ENCODE measurements at regions not wholly inside any gene's neighbourhood (a gene's known extent, or its start where the extent isn't known, plus 50 kb on each side); places are given as distances from the start of the nearest gene placed in this dataset.

- TF ChIP-seq CTCF (conservative IDR thresholded peaks at IDR 0.05; ENCODE audit: low read depth, low read length) (no peak), POLR2A (IDR thresholded peaks at IDR 0.05; ENCODE audit: low read depth, low read length) (no peak), CEBPB (IDR thresholded peaks at IDR 0.05; ENCODE audit: low read depth, low read length) (no peak), RAD21 (IDR thresholded peaks at IDR 0.05; ENCODE audit: low read length) (no peak), USF2 (IDR thresholded peaks at IDR 0.05; ENCODE audit: low read depth, low read length) (no peak), BHLHE40 (IDR thresholded peaks at IDR 0.05; ENCODE audit: low read depth, low read length) (no peak)
Observed at GRCh38 chr6:45714006-45714730, 301.5 kb downstream of the CLIC5 start.
